ENCODE measurements at regions not wholly inside any gene's neighbourhood (a gene's known extent, or its start where the extent isn't known, plus 50 kb on each side); places are given as distances from the start of the nearest gene placed in this dataset.

DNA sequence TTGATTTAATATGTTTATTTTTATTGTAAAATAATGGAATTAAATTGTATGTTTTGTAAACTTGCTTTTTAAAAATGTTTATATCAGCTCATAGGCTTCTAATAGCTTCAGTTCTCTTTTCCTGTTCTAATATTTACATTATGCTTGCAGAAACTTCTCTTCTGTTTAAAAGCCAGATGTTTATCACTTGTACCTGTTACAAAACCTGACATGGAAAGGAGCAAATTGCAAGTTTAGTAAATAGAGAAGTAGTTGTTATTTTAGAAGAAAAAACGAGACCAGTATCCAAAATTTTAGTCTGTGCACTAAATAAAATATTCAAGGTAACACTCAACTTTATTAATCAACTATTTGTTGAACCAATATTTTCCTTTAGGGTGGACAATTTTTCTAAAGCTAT, 69.4 kb upstream of the GUCY1A1 start:
- TF ChIP-seq, protein P1, sequence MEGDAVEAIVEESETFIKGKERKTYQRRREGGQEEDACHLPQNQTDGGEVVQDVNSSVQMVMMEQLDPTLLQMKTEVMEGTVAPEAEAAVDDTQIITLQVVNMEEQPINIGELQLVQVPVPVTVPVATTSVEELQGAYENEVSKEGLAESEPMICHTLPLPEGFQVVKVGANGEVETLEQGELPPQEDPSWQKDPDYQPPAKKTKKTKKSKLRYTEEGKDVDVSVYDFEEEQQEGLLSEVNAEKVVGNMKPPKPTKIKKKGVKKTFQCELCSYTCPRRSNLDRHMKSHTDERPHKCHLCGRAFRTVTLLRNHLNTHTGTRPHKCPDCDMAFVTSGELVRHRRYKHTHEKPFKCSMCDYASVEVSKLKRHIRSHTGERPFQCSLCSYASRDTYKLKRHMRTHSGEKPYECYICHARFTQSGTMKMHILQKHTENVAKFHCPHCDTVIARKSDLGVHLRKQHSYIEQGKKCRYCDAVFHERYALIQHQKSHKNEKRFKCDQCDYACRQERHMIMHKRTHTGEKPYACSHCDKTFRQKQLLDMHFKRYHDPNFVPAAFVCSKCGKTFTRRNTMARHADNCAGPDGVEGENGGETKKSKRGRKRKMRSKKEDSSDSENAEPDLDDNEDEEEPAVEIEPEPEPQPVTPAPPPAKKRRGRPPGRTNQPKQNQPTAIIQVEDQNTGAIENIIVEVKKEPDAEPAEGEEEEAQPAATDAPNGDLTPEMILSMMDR (IDR thresholded peaks at IDR 0.05) = no peak
- TF ChIP-seq EZH2phosphoT487 (IDR thresholded peaks at IDR 0.05) = no peak
- TF ChIP-seq EZH2 (IDR thresholded peaks at IDR 0.05) = no peak

All from neural progenitor cell (in vitro differentiated cells).